ENCODE measurements at regions not wholly inside any gene's neighbourhood (a gene's known extent, or its start where the extent isn't known, plus 50 kb on each side); places are given as distances from the start of the nearest gene placed in this dataset.

- H3K27me3 ChIP-seq (ENCODE audit: control insufficient read depth, insufficient read depth, low read length) = peaks cover 3% of the 10 kb centered on the region
- no peaks in the 10 kb centered on the region for H3K9me3 ChIP-seq (ENCODE audit: control insufficient read depth, low read depth, low read length)
- no CpG with 5 or more reads among the region's 7 CpGs for WGBS (ENCODE audit: insufficient coverage, low lambda C conversion rate)
- H3K27ac ChIP-seq (ENCODE audit: low read length) = no peak overlapping the region
- H3K36me3 ChIP-seq (ENCODE audit: control insufficient read depth, insufficient read depth, low read length) = no peaks in the 10 kb centered on the region
- H3K4me1 ChIP-seq (ENCODE audit: control insufficient read depth, insufficient read depth, low read length) = no peaks in the 10 kb centered on the region
- no peak for DNase-seq
- no peak overlapping the region for H3K4me3 ChIP-seq (ENCODE audit: low read length)
Observed at GRCh38 chr19:13712767-13713201, 51.5 kb upstream of the MRI1 start.

- H3K27ac ChIP-seq (ENCODE audit: low read length) = no peak overlapping the region
- no peaks in the 10 kb centered on the region for H3K4me1 ChIP-seq (ENCODE audit: control insufficient read depth, insufficient read depth, low read length)
- H3K9me3 ChIP-seq (ENCODE audit: control insufficient read depth, low read depth, low read length) = no peaks in the 10 kb centered on the region
Observed at GRCh38 chr19:13707915-13708314, 56.4 kb upstream of the MRI1 start.

GRCh38 chr19:13705928-13706447, 58.3 kb upstream of the MRI1 start:
- WGBS (ENCODE audit: insufficient coverage, low lambda C conversion rate) = no CpG with 5 or more reads among the region's 5 CpGs
- no peak overlapping the region for H3K4me3 ChIP-seq (ENCODE audit: low read length)
- no peak for DNase-seq

More at GRCh38 chr19:13707915-13708314, 56.4 kb upstream of the MRI1 start:
- DNase-seq = no peak
- WGBS (ENCODE audit: insufficient coverage, low lambda C conversion rate) = 52% methylated on average over 3 of the region's 4 CpGs
- no peak overlapping the region for H3K4me3 ChIP-seq (ENCODE audit: low read length)
- no peaks in the 10 kb centered on the region for H3K36me3 ChIP-seq (ENCODE audit: control insufficient read depth, insufficient read depth, low read length)
- no peaks in the 10 kb centered on the region for H3K27me3 ChIP-seq (ENCODE audit: control insufficient read depth, insufficient read depth, low read length)

DNA sequence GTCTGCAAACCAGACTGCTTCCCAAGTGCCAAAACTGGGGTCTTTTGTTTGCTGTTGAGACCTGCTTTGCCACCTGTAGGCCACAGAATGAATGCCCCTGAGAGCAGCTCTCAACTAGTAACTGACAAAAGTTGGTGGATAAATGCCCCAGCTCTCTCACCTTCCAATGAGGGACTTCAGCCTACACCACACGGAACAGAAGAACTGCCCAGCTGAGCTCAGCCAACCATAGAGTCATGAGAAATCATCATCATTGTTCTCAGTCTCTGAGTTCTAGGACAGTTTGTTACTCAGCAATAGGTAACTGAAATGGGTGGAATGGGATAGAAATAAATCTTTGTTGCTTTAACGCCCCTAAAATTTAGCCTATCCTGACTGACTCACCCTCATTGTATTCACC, 59.1 kb upstream of the MRI1 start:
- Histone ChIP-seq H3K9me3 (ENCODE audit: control insufficient read depth, low read depth, low read length) (no peaks in the 10 kb centered on the region), H3K36me3 (ENCODE audit: control insufficient read depth, insufficient read depth, low read length) (no peaks in the 10 kb centered on the region), H3K4me3 (ENCODE audit: low read length) (no peak overlapping the region), H3K4me1 (ENCODE audit: control insufficient read depth, insufficient read depth, low read length) (no peaks in the 10 kb centered on the region), H3K27ac (ENCODE audit: low read length) (no peak overlapping the region), H3K27me3 (ENCODE audit: control insufficient read depth, insufficient read depth, low read length) (peaks cover 7% of the 10 kb centered on the region)
- no peak for DNase-seq
- no CpG with 5 or more reads among the region's 2 CpGs for WGBS (ENCODE audit: insufficient coverage, low lambda C conversion rate)

More at GRCh38 chr19:13705928-13706447, 58.3 kb upstream of the MRI1 start:
- Histone ChIP-seq H3K9me3 (ENCODE audit: control insufficient read depth, low read depth, low read length) (no peaks in the 10 kb centered on the region), H3K27me3 (ENCODE audit: control insufficient read depth, insufficient read depth, low read length) (peaks cover 7% of the 10 kb centered on the region), H3K27ac (ENCODE audit: low read length) (no peak overlapping the region), H3K4me1 (ENCODE audit: control insufficient read depth, insufficient read depth, low read length) (no peaks in the 10 kb centered on the region), H3K36me3 (ENCODE audit: control insufficient read depth, insufficient read depth, low read length) (no peaks in the 10 kb centered on the region)

GRCh38 chr19:13701624-13702023, 62.7 kb upstream of the MRI1 start:
- no CpG with 5 or more reads among the region's 2 CpGs for WGBS (ENCODE audit: insufficient coverage, low lambda C conversion rate)
- no peaks in the 10 kb centered on the region for H3K9me3 ChIP-seq (ENCODE audit: control insufficient read depth, low read depth, low read length)

GRCh38 chr19:13700621-13701020, 63.7 kb upstream of the MRI1 start:
- H3K36me3 ChIP-seq (ENCODE audit: control insufficient read depth, insufficient read depth, low read length) = no peaks in the 10 kb centered on the region
- no peaks in the 10 kb centered on the region for H3K9me3 ChIP-seq (ENCODE audit: control insufficient read depth, low read depth, low read length)
- H3K27me3 ChIP-seq (ENCODE audit: control insufficient read depth, insufficient read depth, low read length) = peaks cover 7% of the 10 kb centered on the region
- H3K4me3 ChIP-seq (ENCODE audit: low read length) = no peak overlapping the region
- no peak for DNase-seq
- H3K4me1 ChIP-seq (ENCODE audit: control insufficient read depth, insufficient read depth, low read length) = no peaks in the 10 kb centered on the region
- H3K27ac ChIP-seq (ENCODE audit: low read length) = no peak overlapping the region
- WGBS (ENCODE audit: insufficient coverage, low lambda C conversion rate) = 81% methylated on average over 3 of the region's 8 CpGs

More at GRCh38 chr19:13701624-13702023, 62.7 kb upstream of the MRI1 start:
- Histone ChIP-seq H3K36me3 (ENCODE audit: control insufficient read depth, insufficient read depth, low read length) (no peaks in the 10 kb centered on the region), H3K4me3 (ENCODE audit: low read length) (no peak overlapping the region), H3K27ac (ENCODE audit: low read length) (no peak overlapping the region), H3K4me1 (ENCODE audit: control insufficient read depth, insufficient read depth, low read length) (no peaks in the 10 kb centered on the region), H3K27me3 (ENCODE audit: control insufficient read depth, insufficient read depth, low read length) (peaks cover 7% of the 10 kb centered on the region)
- no peak for DNase-seq

DNA sequence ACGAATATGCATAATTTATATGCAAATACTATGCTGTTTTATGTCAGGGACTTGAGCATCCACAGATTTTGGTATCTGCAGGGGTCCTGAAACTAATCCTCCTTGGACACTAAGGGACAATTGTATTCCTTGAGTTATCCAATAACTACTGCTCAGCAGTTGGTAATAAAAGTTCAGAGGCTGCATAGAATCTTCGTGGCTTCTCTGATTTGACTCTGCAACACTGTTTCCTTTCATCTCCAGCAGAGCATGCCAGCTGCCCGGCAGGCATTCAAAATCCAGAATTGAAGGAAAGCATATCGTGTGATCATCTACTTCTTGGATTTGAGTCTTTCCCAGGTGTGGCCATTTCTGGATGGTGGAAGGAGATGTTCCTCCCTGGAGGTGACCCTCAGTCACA, 64.5 kb upstream of the MRI1 start:
- Histone ChIP-seq H3K4me1 (ENCODE audit: control insufficient read depth, insufficient read depth, low read length) (no peaks in the 10 kb centered on the region), H3K36me3 (ENCODE audit: control insufficient read depth, insufficient read depth, low read length) (no peaks in the 10 kb centered on the region), H3K4me3 (ENCODE audit: low read length) (no peak overlapping the region), H3K27ac (ENCODE audit: low read length) (no peak overlapping the region), H3K27me3 (ENCODE audit: control insufficient read depth, insufficient read depth, low read length) (peaks cover 7% of the 10 kb centered on the region), H3K9me3 (ENCODE audit: control insufficient read depth, low read depth, low read length) (no peaks in the 10 kb centered on the region)
- 60% methylated on average over 1 of the region's 4 CpGs for WGBS (ENCODE audit: insufficient coverage, low lambda C conversion rate)
- DNase-seq = no peak

DNA sequence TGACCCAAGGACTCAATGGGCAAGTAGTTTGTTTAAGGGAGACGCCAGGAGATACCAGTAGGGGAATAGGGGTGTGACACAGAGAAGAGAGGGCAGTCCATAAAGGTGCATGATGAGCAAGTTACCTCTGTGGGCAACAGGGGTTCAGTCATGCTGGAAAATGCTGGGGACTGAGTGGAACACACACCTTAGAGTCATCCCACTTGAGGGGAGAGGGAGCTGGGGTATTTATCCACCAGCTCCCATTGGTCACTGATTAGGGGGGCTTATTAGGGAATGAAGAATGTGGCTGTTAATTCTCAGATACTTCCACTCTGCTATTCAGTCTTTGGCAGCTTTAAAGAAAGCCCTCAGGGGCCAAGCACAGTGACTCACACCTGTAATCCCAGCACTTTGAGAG, 67.5 kb upstream of the MRI1 start:
- Histone ChIP-seq H3K4me1 (ENCODE audit: control insufficient read depth, insufficient read depth, low read length) (no peaks in the 10 kb centered on the region), H3K9me3 (ENCODE audit: control insufficient read depth, low read depth, low read length) (no peaks in the 10 kb centered on the region), H3K36me3 (ENCODE audit: control insufficient read depth, insufficient read depth, low read length) (no peaks in the 10 kb centered on the region), H3K27me3 (ENCODE audit: control insufficient read depth, insufficient read depth, low read length) (peaks cover 7% of the 10 kb centered on the region), H3K4me3 (ENCODE audit: low read length) (no peak overlapping the region), H3K27ac (ENCODE audit: low read length) (no peak overlapping the region)
- DNase-seq = no peak
- WGBS (ENCODE audit: insufficient coverage, low lambda C conversion rate) = no CpG with 5 or more reads among the region's 1 CpG

- H3K4me1 ChIP-seq (ENCODE audit: control insufficient read depth, insufficient read depth, low read length) = no peaks in the 10 kb centered on the region
- DNase-seq = no peak
- no peaks in the 10 kb centered on the region for H3K36me3 ChIP-seq (ENCODE audit: control insufficient read depth, insufficient read depth, low read length)
- H3K27ac ChIP-seq (ENCODE audit: low read length) = no peak overlapping the region
- WGBS (ENCODE audit: insufficient coverage, low lambda C conversion rate) = 50% methylated on average over 1 of the region's 4 CpGs
- H3K27me3 ChIP-seq (ENCODE audit: control insufficient read depth, insufficient read depth, low read length) = no peaks in the 10 kb centered on the region
- H3K9me3 ChIP-seq (ENCODE audit: control insufficient read depth, low read depth, low read length) = no peaks in the 10 kb centered on the region
- H3K4me3 ChIP-seq (ENCODE audit: low read length) = no peak overlapping the region
Observed at GRCh38 chr19:13693889-13694288, 70.4 kb upstream of the MRI1 start.

DNA sequence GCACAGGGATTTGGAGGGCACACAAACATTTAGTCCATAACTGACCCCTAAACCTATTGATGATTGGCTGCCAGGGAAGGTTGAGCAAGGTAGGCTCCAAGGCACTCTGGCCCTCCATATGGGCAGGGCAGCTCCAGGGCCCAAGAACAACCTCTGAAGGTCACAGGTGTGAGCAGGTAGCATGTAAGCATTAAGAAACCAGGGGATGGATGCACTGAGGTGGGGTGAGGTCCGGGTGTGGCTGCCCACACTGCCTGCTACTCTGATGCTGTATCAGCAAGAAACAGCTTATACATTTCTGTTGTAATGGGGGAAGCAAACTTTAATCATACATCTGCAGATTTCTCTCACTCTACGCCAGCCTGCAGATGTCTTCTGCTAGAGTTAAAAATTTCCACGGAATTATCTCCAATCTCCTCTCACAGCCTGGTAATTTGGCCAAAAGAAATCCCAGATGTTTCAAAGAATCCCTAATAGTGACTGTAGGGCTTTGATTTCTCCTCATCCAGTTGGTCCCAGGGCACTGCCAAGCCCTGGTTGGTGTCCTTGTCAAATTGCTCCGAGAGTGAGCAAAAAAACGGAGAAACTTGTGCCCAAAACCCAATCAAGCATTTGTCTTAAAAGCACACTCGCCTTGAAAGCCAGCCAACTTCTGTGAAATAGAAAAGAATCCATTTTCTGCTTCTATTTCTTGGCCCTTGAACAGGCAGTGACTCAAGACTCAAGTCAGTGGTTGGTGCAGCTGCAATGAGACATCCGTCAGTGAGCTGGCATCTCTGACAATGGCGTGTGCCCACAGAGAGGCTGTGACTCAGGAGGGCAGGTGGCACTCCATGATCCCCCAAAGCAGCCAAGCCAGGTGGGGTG, 72.5 kb upstream of the MRI1 start:
- Histone ChIP-seq H3K4me3 (ENCODE audit: low read length) (no peak overlapping the region), H3K4me1 (ENCODE audit: control insufficient read depth, insufficient read depth, low read length) (no peaks in the 10 kb centered on the region), H3K36me3 (ENCODE audit: control insufficient read depth, insufficient read depth, low read length) (no peaks in the 10 kb centered on the region), H3K27me3 (ENCODE audit: control insufficient read depth, insufficient read depth, low read length) (no peaks in the 10 kb centered on the region), H3K27ac (ENCODE audit: low read length) (no peak overlapping the region), H3K9me3 (ENCODE audit: control insufficient read depth, low read depth, low read length) (no peaks in the 10 kb centered on the region)
- DNase-seq = no peak
- WGBS (ENCODE audit: insufficient coverage, low lambda C conversion rate) = no CpG with 5 or more reads among the region's 8 CpGs

All from large intestine (tissue), 3 donors.